DND-41 (cell line): ENCODE measurements at regions not wholly inside any gene's neighbourhood (a gene's known extent, or its start where the extent isn't known, plus 50 kb on each side); places are given as distances from the start of the nearest gene placed in this dataset.

Experiments used
- CTCF ChIP-seq: IDR thresholded peaks from 2 replicates; pipeline ENCODE4 v1.5.1; 2012; ENCODE audit warnings: borderline replicate concordance, low read length, moderate library complexity, mild to moderate bottlenecking; ENCODE audit not compliant: poor library complexity, severe bottlenecking; ENCODE audit errors: extremely low read depth
- EZH2 ChIP-seq: IDR thresholded peaks from 3 replicates; pipeline ENCODE4 v1.6.1; 2012; ENCODE audit warnings: borderline replicate concordance, low read depth, mild to moderate bottlenecking, moderate library complexity, low read length, inconsistent platforms; ENCODE audit not compliant: severe bottlenecking

GRCh38 chr6:153966001-153966400, 73.0 kb upstream of the OPRM1 start:
- TF ChIP-seq CTCF (no peak), EZH2 (no peak)
